NCI-H1105 (cell line): ENCODE measurements at regions not wholly inside any gene's neighbourhood (a gene's known extent, or its start where the extent isn't known, plus 50 kb on each side); places are given as distances from the start of the nearest gene placed in this dataset.

Experiments used
- DNase-seq: peaks from one replicate; lab custom pipeline; 2025; lab: John Stamatoyannopoulos, UW

DNA sequence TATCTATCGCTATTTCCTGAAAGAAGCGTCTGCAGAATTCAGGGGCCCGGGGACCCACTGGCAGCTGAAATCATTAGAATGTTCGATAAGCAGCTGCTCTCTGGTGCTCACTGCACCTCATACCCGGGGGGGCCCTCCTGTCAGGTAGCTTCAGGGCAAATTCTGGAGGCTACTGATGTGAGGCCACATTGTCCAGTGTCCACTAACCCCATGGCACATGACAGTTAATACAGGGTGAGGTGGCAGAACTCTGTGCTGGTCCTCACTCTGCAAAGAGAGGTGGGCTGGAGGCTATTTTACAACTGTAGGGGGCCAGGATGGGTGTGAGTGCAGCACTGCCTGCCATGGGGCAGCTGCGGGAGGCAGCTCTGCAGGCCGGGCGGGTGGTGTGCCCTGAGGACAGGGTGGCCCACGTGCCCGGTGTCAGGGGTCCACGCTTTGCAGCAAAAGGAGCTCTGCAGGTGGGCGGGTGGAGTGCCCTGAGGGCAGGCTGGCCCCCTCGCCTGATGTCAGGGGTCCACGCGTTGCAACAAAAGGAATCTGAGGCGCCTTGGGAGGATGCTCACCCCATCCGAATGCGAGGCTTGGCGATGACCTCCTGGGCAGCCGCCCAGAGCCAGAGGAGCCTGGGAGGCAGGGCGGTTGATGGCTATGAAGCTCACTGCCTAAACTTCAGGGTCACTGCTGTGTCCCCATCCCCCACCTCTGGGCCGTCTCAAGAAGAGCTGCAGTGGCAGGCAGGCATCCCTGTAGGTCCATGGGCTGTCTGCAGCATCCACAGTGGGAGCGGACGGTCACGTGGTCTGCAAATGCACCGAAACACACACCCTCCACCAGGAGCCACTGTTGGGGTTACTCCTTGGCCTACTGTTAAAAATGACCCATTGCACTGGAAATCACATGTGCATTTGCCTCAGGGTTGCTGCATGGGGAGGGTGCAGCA, 207.0 kb upstream of the SALL3 start:
- no peak for DNase-seq

DNA sequence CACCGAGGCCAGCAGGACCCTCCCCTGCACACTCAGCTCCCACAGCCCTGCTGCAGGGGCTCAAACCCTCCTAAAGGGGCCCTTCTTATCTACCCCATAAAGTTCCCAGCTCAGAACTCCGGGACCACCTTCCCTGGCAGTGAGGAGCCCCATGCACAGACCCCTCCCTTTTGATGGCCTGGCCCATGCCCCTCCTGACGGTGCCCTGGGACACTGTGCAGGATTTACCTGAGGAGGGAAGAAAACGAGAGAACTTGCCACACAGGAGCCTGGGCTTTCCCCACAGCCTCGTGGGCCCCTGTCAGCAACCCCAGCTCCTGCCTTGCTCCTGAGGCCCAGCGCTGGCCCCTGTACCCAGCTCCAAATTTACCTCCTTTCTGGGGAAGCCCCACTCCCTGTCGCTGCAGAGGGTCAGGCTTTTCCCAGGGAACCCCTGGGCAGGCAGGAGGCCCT, 206.3 kb upstream of the SALL3 start:
- DNase-seq = no peak

DNA sequence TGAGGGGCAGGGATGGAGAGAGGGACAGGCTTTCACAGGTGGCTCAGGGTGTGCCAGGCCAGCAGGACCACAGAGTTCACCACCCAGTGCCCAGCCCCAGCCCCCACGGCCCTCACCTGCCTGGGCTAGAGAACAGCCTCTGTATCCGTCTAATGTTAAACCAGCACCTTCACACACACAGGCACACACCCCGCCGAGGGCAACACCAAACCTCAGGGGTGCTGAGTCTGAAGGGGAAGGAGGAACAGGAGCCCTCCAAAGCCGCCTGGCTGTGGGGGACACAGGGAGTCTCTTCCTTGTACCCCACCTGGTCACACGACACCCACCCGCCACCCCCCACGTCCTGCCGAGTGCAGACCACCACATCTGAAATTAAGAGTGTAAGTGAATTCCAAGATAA, 205.8 kb upstream of the SALL3 start:
- no peak for DNase-seq

DNA sequence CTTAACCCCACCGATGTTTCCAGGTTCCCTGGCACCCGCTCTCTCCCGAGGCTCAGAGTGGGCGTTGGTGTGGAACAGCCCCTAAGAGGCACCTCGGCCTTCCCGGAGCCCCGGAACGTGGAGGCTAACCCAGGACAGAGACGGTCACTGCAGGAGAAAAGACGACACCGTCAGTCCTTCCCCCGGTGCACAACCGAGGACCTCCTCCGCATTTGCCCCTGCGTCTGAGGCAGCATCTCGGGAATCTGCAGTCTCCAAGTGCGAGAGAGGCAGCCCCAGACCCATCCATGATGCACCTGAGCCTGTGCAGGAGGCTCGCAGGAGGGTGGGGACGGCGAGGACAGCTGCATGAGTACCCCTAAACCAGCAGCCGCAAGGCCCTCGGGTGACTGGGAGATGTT, 204.9 kb upstream of the SALL3 start:
- no peak for DNase-seq

DNA sequence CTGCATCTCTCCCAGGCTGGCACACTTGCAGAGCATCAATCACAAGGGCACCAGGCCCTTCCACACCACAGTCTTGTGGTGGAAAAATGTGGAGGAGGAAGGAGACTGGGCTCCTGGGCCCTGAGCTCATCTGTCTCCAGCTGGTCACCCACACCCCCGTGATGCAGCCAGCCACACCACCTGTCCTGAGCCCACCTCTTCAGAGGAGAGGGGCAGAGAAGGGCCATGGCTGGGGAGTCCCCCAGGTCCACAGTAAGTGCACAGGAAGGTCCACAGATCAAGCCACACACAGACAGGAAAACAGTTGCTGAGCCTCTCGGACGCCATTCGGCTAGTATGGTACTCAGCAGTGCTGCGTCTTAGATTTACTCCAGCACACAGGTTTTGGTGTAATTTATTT, 203.5 kb upstream of the SALL3 start:
- no peak for DNase-seq

DNA sequence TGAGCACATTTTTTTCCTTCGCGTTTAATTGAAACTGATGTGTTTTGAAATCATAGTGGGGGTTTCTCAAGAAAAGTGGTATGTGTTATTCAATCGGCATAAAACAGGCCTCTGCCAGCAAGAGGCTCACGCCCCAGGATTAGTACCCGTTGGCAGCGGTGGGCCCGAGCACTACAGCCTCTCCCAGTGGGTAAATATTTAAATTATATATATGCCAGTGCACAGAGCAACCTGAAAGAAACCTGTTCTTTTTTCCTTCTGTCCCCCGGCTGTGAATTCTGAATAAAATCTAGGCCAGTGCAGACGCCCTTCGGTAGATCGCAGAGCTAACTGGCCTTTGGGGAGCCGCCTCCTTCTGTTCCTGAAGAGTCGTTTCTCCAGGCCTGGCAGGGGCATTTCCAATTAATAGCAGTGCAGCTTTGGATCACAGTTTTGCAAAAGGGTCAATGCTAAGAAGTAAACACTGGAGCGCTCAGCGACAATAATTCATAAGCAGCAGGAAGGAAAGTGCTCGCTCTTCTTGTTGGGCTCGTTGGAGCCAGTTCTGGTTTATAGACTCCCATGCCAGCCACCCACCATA, 202.8 kb upstream of the SALL3 start:
- no peak for DNase-seq

DNA sequence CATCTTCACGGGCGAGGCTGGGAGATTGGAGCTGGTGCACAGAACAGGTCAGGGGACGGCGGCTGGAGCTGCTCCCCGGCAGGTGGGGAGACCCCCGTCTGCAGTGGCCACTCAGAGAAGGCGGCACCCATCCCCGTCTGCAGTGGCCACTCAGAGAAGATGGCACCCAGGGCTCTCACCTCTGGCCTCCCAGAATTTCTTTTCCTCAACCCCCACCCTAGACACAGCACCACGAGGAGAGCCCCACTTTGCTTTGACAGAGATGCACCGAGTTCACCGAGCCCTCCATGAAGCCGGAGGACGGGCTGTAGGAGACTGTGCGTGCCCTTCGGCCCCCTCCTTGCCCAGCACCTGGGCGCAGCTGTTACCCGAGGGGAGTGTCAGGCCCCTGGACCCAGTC, 201.6 kb upstream of the SALL3 start:
- DNase-seq = no peak

DNA sequence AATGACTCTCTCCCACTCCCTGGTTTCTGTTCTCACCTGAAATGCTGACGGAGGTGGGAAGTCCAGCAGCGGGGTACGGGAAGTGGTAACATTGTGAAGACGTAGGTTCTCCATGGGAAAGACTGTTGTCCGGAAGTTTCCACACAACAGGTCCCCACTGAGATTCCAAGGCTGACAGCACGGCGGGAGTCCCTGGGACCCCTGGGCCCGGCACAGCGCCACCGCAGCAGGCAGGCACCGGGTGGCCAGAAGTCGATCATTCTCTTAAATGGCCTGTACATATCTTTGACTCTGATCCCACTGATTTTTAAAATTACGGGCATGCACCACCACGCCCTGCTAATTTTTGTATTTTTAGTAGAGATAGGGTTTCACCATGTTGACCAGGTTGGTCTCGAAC, 201.0 kb upstream of the SALL3 start:
- no peak for DNase-seq

DNA sequence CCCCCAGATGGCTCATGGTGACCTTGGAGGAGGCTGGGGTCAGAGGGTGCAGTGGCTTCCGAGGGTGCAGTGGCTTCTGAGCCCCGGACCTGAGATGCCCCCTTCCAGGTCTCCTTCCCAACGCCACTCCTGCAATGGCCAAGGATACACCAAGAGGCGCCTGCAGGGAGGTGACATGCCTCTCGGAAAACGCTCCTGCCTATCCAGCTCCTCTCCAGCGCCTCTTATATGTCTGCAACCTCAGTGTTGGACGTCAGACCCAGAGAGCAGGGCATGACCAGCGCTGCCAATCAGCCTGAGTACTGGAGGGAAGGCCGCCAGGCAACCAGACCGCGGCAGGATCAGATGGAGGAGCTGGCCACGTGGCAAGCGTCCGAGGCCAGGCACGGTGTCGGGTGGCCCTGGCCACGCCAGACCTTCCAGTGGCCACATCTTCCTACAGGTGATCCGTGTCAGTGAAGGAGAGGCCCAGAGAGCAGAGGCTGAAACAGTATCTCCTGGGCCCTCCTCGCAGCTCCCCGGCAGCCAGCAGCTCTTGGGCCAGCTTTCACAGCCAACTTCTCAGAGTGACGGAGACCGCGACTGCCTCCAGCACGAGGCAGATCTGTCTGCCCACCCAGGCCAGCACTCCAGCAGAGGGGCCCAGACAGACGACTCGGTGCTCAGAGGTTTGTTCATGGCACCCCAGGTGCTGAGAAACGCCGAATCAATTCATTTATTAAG, 199.5 kb upstream of the SALL3 start:
- no peak for DNase-seq

DNA sequence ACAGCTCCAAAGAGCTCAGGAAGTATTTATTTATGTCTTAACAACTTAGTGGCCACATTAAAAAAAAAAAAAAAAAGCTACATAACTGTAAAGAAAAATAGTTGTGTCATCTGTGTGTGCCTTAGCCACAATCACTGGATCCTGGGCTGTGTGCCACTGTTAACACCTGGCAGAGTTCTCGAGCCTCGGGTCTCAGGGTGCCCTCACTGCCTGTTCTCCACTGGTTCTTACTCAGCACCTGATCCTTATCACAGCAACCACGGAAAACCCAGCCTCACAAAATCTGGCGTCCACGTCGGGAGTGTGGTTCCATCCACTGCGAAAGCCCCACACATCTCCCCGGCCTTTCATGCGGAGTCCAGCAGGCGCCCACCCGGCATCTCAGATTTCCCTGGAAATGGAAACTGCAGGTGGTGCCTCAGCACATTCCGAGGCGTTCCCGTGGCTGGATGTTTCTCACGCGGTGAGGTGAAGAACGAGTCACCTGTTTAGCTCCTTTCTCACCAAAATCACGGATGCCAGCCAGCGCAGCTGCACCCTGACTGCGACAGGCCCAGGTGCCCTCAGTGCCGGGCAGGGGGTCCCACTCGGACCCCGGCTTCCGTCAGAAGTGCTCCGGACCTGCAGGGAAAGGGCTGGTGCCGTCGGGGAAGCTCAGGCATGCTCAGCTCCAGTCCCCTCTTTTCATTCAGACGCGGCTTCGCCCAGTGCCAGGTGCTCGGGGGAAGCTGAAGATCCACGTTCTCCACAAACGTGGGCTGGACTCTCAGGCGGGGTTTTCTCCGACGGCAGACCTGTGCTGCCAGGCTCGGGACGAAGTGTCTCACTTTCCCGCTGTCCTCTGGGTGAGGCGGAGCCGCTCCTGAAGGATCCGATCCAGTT, 198.7 kb upstream of the SALL3 start:
- no peak for DNase-seq

DNA sequence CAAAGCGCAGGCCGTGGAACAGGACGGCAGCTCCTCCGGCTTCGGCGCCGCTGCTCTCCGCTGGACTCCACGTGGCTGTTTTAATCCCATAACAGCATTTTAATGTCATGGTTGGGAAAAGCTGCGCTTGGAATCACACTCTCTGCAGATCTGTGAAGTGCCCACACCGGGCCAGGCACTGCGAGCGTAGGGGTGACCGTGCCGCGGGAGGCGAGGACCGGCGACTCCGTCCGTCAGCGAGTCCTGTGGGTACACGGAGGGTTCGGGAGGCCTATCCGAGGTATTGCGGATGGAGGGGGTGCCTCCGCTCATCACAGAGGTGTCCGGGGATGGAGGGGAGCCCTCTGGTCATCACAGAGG, 198.0 kb upstream of the SALL3 start:
- no peak for DNase-seq

DNA sequence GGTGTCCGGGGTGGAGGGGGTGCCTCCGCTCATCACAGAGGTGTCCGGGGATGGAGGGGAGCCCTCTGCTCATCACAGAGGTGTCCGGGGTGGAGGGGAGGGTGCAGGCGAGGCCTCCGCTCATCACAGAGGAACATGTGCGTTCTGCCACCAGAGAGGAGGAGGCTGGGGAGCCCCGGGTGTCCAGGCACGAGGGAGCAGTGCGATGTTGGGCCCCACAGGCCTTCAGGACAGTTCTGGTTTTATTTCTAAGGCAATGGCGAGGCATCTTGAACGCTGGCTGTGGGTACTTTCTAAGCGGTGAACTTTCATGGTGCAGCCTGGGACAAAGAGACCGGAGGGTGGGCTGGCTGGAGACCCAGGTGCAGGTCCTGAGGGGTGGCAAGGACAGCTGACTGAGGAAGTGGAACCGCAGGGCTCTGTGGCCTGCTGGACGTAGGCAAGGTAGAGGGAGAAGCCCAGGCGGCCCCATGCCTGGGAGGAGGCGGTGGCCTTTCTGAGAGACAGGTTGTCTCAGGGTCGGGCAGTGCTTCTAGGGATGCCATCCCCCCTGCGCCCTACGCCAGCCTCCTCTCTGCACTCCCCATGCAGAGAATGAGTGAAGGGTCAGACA, 196.6 kb upstream of the SALL3 start:
- DNase-seq = no peak

DNA sequence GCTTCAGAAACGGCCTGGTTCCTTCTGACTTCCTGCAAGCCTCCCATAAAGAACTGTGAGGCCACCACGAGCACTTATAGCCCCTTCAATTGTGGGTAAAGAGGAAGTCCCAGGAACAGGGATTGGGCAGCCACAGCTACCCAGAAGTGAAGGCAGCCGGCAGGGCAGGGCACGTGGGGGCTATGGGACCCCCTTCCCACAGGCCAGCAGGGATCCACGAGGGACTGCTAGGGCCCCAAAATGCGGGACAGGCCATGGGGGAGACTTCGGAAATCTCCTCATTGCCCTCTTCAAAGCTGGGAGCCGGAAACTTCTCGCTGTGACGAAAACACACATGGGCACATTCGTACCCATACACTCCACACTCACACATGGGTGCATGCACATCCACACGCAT, 196.1 kb upstream of the SALL3 start:
- DNase-seq = no peak

DNA sequence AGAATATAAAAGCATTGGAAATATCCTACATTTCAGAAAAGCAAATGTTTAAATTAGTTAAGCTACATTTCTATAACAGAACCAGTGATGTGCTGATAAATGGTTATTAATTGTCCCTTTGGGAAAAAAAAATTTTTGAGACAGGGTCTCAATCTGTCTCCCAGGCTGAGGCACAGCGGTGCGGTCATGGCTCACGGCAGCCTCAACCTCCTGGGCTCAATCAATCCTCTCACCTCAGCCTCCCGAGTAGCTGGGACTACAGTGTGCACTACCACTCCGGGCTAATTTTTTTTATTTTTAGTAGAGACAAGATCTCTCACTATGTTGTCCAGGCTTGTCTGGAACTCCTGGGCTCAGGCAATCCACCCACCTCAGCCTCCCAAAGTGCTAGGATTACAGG, 194.8 kb upstream of the SALL3 start:
- no peak for DNase-seq

DNA sequence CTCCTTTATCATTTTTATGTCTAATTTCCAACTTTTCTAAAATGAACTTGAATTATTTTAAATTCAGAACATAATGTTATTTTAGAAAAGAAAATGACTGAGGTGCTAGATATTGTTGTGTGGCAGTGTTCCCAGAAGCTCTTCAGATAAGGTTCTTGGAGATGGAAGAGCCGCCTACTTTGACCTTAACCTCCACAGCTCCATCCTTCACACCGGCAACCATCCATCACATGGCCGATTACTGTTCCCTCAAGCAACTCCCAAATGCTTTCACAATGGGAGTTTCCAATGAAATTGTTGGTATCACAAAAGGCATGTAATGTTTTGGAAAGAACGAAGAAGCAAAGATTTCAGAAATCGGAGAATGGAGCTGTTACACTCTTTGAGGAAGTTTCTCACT, 193.9 kb upstream of the SALL3 start:
- DNase-seq = no peak

DNA sequence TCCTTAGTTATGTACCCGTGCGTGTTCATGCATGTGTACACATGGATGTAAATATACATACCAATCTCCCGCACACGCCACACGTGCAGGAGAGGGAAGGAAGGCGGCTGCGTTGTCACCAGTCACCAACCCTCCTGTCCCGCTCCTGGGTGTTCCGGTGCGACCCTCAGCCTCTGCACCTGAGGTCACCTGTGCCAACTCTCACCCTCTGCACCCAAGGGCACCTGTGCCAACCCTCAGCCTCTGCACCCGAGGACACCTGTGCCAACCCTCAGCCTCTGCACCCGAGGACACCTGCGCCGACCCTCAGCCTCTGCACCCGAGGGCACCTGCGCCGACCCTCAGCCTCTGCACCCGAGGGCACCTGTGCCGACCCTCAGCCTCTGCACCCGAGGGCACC, 192.8 kb upstream of the SALL3 start:
- no peak for DNase-seq

DNA sequence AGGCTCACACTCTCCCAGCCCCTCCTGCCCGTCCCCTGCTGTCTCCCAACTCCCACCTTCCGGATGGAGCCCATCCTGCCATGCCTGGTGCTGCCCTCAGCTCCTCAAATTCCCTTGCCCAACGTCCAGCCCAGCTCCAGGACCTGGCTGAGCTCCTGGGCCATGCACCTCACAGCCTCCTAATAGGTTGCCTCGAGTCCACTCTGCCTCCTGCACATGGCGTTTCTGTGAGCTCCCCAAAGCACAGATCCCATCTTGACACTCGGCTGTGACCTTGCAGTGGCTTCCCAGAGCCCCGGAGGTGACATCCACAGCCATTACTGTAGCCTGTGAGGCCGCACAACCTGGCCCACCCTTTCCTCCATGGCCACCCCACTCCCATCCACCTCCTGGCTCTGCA, 191.9 kb upstream of the SALL3 start:
- no peak for DNase-seq

DNA sequence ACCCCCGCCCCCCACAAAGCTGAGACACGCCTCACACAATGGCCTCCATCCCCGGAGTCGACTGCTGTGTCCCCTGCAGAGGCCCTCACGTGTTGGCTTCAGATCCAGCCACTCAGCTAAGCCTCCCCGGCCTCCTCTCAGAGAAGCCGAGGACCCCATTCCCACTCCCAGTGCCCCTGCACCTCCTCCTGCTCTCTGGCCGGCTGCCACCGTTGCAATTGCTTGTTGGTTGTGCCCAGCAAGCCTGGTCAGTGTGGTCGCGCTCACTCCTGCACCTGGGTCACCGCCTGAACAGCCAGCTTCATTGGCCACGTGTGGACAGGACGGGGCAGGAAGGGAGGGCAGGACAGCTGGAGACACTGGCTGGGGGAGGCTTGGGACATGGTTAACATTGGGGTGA, 191.5 kb upstream of the SALL3 start:
- DNase-seq = no peak

DNA sequence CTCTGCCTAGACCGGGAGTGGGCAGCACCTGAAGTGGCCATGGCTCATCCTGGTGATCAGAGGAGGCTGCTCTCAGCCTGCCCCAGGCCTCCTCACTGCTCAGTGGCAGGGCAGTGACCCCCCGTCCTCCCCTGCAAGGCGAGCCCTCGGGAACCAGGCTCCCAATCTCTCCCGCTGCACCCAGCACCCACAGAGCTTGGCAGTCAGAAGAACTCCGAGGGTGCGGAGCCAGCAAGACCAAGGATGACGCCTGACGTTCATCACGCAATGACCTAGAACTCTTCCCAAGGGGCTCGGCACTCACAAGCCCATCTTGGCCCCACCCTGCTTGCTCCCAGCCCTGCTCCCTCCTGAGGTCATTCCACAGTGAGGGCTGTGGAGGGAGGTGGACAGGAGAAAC, 189.8 kb upstream of the SALL3 start:
- DNase-seq = no peak

DNA sequence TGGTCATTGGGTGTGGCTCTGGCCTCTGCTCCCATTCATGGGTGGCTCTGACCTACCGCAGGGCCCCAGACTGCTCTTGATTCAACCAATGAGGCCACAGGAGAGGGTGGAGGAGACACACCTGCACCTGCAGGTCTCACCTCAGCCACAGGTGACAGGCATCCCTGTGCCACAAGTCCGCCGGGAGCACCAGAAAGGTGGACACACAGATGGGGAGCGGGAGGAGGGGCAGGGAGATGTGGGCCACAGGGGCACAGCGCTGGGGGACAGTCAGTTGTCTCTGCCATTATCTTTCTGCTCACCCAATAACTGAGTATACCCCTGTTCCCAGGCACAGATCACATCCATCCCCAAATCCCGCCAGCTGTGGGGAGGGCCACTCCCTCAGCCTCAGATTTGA, 189.1 kb upstream of the SALL3 start:
- DNase-seq = no peak

DNA sequence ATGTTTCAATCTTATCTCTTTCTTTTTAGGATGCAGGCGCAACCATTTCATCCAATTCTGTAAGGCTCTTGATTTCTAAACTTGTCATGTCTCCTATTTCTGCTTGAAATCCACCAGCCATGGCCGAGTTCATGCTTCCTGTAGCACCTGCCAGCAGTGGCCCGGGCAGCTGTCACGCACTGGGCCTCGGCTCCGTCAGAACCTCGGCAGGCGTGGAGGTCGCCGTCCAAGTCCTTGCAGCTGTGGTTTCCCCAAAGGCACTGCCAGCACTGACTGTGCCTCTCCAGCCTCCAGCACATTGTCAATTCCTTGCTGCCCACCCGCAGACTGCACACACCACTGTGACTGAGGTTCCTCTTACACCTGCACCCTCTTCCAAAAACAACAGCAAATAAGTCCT, 188.7 kb upstream of the SALL3 start:
- no peak for DNase-seq

DNA sequence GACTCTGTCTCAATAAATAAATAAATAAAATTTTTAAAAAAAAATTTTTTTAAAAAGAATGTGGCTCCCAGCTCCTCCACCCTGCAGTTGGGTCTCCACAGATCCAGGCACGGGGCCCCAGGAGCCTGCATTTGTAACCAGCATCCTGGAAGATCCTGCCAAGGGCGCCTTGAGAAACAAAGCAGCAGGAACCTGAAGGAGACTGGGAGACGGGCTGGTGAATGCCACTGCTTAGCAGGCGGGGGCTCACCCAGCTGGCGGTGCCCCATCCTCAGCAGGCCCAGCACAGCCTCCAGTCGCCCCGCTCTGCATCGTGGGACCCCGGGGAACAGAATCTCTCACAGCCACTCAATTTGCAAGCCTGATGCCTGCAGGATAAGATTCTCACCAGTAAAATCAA, 187.5 kb upstream of the SALL3 start:
- no peak for DNase-seq
